Breast epithelium (tissue), 4 donors: ENCODE measurements at regions not wholly inside any gene's neighbourhood (a gene's known extent, or its start where the extent isn't known, plus 50 kb on each side); places are given as distances from the start of the nearest gene placed in this dataset.

Experiments
- DNase-seq, 2 donors: peaks; one replicate each; pipeline ENCODE4 v3.0.0-alpha.2; 2019; ENCODE audit warnings: low spot score in 2 of 2
- H3K27ac ChIP-seq, 2 donors: fragments of 200-600 bp; sonication (generic) in 1 of 2; one replicate each; pipeline ENCODE4 v1.5.1; 2016 to 2019; ENCODE audit warnings: mild to moderate bottlenecking in 1 of 2
- H3K27me3 ChIP-seq, 2 donors: fragments of 200-600 bp; sonication (generic) in 1 of 2; one replicate each; pipeline versions ENCODE4 v1.5.1 to v1.6.0; 2017 to 2019; ENCODE audit warnings: control low read depth in 1 of 2, mild to moderate bottlenecking in 1 of 2
- H3K36me3 ChIP-seq: fragments of 200-600 bp; one replicate; pipeline ENCODE4 v1.5.1; 2019
- H3K4me1 ChIP-seq, 2 donors: fragments of 200-600 bp; sonication (generic); one replicate each; pipeline ENCODE4 v1.5.1; 2016 to 2019; ENCODE audit warnings: control low read depth in 1 of 2
- H3K4me3 ChIP-seq, 3 donors: fragments of 200-600 bp; sonication (generic); 1 replicate in 2 of 3; 2 replicates in 1 of 3; pipeline ENCODE4 v1.5.1; 2016 to 2019; ENCODE audit warnings: mild to moderate bottlenecking in 3 of 3, moderate library complexity in 2 of 3
- H3K9me3 ChIP-seq, 2 donors: fragments of 200-600 bp; sonication (generic) in 1 of 2; one replicate each; pipeline ENCODE4 v1.5.1; 2016 to 2019; ENCODE audit warnings: control low read depth in 1 of 2
- POLR2A ChIP-seq: fragments of 450-650 bp; IDR thresholded peaks from one replicate; pipeline ENCODE4 v1.6.1; 2016; ENCODE audit warnings: antibody characterized with exemption, mild to moderate bottlenecking, moderate library complexity
- POLR2AphosphoS5 ChIP-seq, 3 donors: sonication (generic); formaldehyde crosslinking; IDR thresholded peaks; one replicate each; pipeline ENCODE4 v1.6.1; 2017; ENCODE audit warnings: antibody characterized with exemption in 3 of 3
- intact Hi-C: fragments of 100-400 bp; cut with DNase I; formaldehyde crosslinking; loops from one replicate; pipeline ENCODE4 v1.15.1; 2023; ENCODE audit warnings: low total_unique reads
- TF ChIP-seq, protein P1 (sequence below), 3 donors: fragments of 450-650 bp; IDR thresholded peaks; one replicate each; pipeline ENCODE4 v1.5.1; 2016 to 2017; ENCODE audit warnings: antibody characterized with exemption in 3 of 3, mild to moderate bottlenecking in 3 of 3, moderate library complexity in 3 of 3

DNA sequence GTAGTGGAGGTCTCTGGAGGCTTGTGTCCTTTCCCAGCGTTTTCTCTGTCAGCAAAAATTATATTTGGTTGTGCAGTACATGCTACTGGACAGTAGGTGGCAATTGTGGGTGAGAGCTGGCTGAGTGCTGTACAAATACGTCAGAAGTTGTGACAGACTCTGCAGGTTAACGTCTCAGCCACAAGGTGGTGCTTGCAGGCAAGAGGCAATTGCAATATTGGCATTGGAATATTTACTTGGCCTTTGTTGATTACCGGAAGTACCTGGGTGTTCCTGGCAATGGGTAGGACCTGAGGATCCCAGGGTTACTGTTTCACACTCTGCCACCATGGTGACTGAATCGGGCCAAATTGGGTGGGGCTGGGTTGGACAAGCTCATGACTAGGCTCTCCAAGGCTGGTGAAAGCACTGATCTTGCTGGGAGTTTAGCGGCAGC lies 333.9 kb upstream of the LMO3 start:
- Histone ChIP-seq H3K9me3 (peaks cover 0 to 2% of the 10 kb centered on the region in 2 donors), H3K36me3 (no peaks in the 10 kb centered on the region), H3K27me3 (no peaks in the 10 kb centered on the region), H3K4me3 (no peak overlapping the region), H3K27ac (no peak overlapping the region), H3K4me1 (no peaks in the 10 kb centered on the region)
- TF ChIP-seq, protein P1, sequence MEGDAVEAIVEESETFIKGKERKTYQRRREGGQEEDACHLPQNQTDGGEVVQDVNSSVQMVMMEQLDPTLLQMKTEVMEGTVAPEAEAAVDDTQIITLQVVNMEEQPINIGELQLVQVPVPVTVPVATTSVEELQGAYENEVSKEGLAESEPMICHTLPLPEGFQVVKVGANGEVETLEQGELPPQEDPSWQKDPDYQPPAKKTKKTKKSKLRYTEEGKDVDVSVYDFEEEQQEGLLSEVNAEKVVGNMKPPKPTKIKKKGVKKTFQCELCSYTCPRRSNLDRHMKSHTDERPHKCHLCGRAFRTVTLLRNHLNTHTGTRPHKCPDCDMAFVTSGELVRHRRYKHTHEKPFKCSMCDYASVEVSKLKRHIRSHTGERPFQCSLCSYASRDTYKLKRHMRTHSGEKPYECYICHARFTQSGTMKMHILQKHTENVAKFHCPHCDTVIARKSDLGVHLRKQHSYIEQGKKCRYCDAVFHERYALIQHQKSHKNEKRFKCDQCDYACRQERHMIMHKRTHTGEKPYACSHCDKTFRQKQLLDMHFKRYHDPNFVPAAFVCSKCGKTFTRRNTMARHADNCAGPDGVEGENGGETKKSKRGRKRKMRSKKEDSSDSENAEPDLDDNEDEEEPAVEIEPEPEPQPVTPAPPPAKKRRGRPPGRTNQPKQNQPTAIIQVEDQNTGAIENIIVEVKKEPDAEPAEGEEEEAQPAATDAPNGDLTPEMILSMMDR (IDR thresholded peaks at IDR 0.05), result peak in 2 of 3 donors; percentile 35 to 58
- TF ChIP-seq POLR2A, result no peak
- DNase-seq, result no peak
- intact Hi-C loops, result no loop called here

DNA sequence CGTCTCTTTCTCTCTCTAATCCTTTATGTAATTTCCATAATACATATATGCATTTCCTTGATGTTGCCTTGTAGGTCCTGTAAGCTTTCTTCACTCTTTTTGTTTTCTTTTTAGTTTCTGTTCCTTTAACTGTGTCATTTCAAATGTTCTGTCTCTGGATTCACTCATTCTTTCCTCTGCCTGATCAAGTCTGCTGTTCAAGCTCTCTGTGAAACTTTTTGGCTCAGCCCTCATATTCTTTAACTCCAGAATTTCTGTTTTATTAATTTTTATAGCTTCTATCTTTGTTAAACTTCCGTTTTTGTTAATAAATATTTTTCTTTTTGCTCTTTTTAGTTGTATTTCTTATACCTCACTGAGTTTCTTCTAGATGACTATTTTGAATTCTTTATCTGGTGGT lies 321.3 kb upstream of the LMO3 start:
- TF ChIP-seq, protein P1 (IDR thresholded peaks at IDR 0.05), result no peak
- TF ChIP-seq POLR2A (no peak), POLR2AphosphoS5 (IDR thresholded peaks at IDR 0.05) (no peak)
- Histone ChIP-seq H3K4me1 (no peaks in the 10 kb centered on the region), H3K27ac (no peak overlapping the region), H3K4me3 (no peak overlapping the region), H3K27me3 (no peaks in the 10 kb centered on the region), H3K36me3 (no peaks in the 10 kb centered on the region), H3K9me3 (peaks cover 6 to 19% of the 10 kb centered on the region in 2 donors)
- intact Hi-C loops, result no loop called here
- no peak for DNase-seq

DNA sequence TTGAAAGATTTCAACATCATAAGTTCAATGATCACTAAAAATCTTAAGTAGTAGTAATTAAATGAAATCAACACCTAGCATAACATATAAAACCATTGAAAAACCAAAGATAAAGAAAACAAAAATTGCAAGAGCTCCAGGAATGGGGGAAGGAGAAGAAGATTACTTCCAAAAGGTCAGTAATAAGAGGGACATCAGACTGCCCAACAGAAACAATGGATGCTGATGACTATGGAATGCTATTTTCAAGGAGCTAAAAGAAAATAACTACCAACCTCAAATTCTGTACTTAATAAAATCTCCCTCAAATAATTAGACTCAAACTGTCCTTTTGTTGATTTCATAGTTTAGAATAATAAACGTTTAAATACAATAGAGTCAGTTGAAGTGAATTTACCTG lies 314.5 kb upstream of the LMO3 start:
- intact Hi-C loops, result no loop called here
- Histone ChIP-seq H3K27ac (no peak overlapping the region), H3K4me1 (no peaks in the 10 kb centered on the region), H3K9me3 (peaks cover 0 to 16% of the 10 kb centered on the region in 2 donors), H3K36me3 (no peaks in the 10 kb centered on the region), H3K4me3 (no peak overlapping the region), H3K27me3 (no peaks in the 10 kb centered on the region)
- TF ChIP-seq POLR2AphosphoS5 (IDR thresholded peaks at IDR 0.05), result no peak
- TF ChIP-seq POLR2A, result no peak
- TF ChIP-seq, protein P1 (IDR thresholded peaks at IDR 0.05), result no peak
- no peak for DNase-seq

DNA sequence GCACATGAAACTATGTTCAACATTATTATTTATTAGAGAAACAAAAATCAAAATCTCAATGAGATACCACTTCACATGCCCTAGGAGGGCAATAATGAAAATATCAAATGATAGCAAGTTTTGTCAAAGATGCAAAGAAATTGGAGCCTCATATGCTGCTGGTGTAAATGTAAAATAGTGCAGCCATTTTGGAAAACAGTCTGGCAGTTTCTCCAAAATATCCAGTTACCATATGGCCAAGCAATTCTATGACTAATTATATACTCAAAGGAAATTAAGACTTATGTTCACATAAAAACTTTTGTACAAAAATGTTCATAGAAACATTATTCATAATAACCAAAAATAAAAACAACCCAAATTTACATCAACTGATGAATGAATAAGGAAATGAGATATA lies 313.6 kb upstream of the LMO3 start:
- Histone ChIP-seq H3K27ac (no peak overlapping the region), H3K27me3 (no peaks in the 10 kb centered on the region), H3K4me1 (no peaks in the 10 kb centered on the region), H3K9me3 (peaks cover 0 to 16% of the 10 kb centered on the region in 2 donors), H3K4me3 (no peak overlapping the region), H3K36me3 (no peaks in the 10 kb centered on the region)
- intact Hi-C loops, result no loop called here
- TF ChIP-seq, protein P1 (IDR thresholded peaks at IDR 0.05), result no peak
- TF ChIP-seq POLR2A (no peak), POLR2AphosphoS5 (IDR thresholded peaks at IDR 0.05) (no peak)
- no peak for DNase-seq

GRCh38 chr12:16914853-16915252 lies 308.9 kb upstream of the LMO3 start:
- no peaks in the 10 kb centered on the region for H3K36me3 ChIP-seq
- TF ChIP-seq POLR2AphosphoS5 (IDR thresholded peaks at IDR 0.05), result no peak
- no peak for DNase-seq
- H3K27me3 ChIP-seq, result no peaks in the 10 kb centered on the region
- H3K4me1 ChIP-seq, result no peaks in the 10 kb centered on the region
- H3K9me3 ChIP-seq, result peaks cover 0 to 2% of the 10 kb centered on the region in 2 donors
- intact Hi-C loops, result no loop called here
- no peak overlapping the region for H3K27ac ChIP-seq
- H3K4me3 ChIP-seq, result no peak overlapping the region
